H1 (cell line): ENCODE measurements at regions not wholly inside any gene's neighbourhood (a gene's known extent, or its start where the extent isn't known, plus 50 kb on each side); places are given as distances from the start of the nearest gene placed in this dataset.

ENCODE experiments used
- CTCF ChIA-PET: fragments of 300-600 bp; sonication (Branson Sonifier 250); formaldehyde crosslinking; loops from one replicate; lab custom pipeline; 2021; ENCODE audit not compliant: partially characterized antibody; lab: Charles Lee
- POLR2A ChIA-PET: fragments of 300-600 bp; sonication (Branson Sonifier 250); formaldehyde crosslinking; loops from one replicate; lab custom pipeline; 2021; ENCODE audit warnings: inconsistent platforms; ENCODE audit not compliant: partially characterized antibody; lab: Charles Lee
- DNase-seq, 2 experiments: peaks; one replicate each; pipeline versions ENCODE4 v3.0.0 to v3.0.0-alpha.2; 2010 to 2022; ENCODE audit warnings: low spot score in 2 of 2, low read depth in 1 of 2, mixed read lengths in 1 of 2
- FAIRE-seq: peaks from 2 replicates; lab custom pipeline; 2011; peaks lifted over from hg19 to GRCh38; lab: Jason Lieb, UNC
- H2AFZ ChIP-seq: 2 replicates; pipeline ENCODE4 v1.8.1; 2012; ENCODE audit warnings: low read length, inconsistent platforms
- H2AK5ac ChIP-seq: 2 replicates; pipeline ENCODE4 v1.6.1; 2013; ENCODE audit warnings: low read depth, low read length
- H2BK120ac ChIP-seq: replicated peaks from 2 replicates; pipeline ENCODE3; 2013; ENCODE audit warnings: low read depth, low read length, inconsistent platforms
- H2BK12ac ChIP-seq: 2 replicates; pipeline ENCODE4 v1.6.1; 2013; ENCODE audit warnings: low read depth, low read length
- H2BK15ac ChIP-seq: 2 replicates; pipeline ENCODE4 v1.6.1; 2013; ENCODE audit warnings: low read length
- H2BK20ac ChIP-seq: 2 replicates; pipeline ENCODE4 v1.6.1; 2013; ENCODE audit warnings: low read length
- H2BK5ac ChIP-seq: 2 replicates; pipeline ENCODE4 v1.6.1; 2013; ENCODE audit warnings: low read depth, low read length
- H3K14ac ChIP-seq: 2 replicates; pipeline ENCODE4 v1.6.1; 2013; ENCODE audit warnings: inconsistent platforms; ENCODE audit not compliant: insufficient read length
- H3K18ac ChIP-seq: 2 replicates; pipeline ENCODE4 v1.6.1; 2013; ENCODE audit warnings: low read length; ENCODE audit errors: extremely low read depth
- H3K23ac ChIP-seq: 2 replicates; pipeline ENCODE4 v1.6.1; 2013; ENCODE audit warnings: inconsistent platforms; ENCODE audit not compliant: insufficient read length
- H3K23me2 ChIP-seq: 2 replicates; pipeline ENCODE4 v1.6.1; 2013; ENCODE audit warnings: low read depth, low read length
- H3K27ac ChIP-seq: 2 replicates; pipeline ENCODE4 v1.6.1; 2011; ENCODE audit warnings: low read depth, low read length, inconsistent platforms
- H3K27me3 ChIP-seq, 4 experiments: replicated peaks in 1 of 4; 1 replicate in 1 of 4; 2 replicates in 3 of 4; pipeline versions ENCODE4 v1.6.1 to v1.8.1; 2011 to 2013; ENCODE audit warnings: low read length in 3 of 4, mild to moderate bottlenecking in 3 of 4, inconsistent platforms in 2 of 4, mixed read lengths in 2 of 4, moderate library complexity in 1 of 4; ENCODE audit not compliant: control insufficient read depth in 3 of 4, insufficient read depth in 3 of 4; ENCODE audit errors: extremely low read depth in 1 of 4
- H3K36me3 ChIP-seq, 4 experiments: 2 replicates each; pipeline versions ENCODE4 v1.6.1 to v1.8.1; 2011 to 2013; ENCODE audit warnings: mild to moderate bottlenecking in 4 of 4, low read length in 3 of 4, moderate library complexity in 2 of 4, control low read depth in 1 of 4, inconsistent platforms in 1 of 4; ENCODE audit not compliant: insufficient read depth in 4 of 4, control insufficient read depth in 2 of 4
- H3K4ac ChIP-seq: replicated peaks from 2 replicates; pipeline ENCODE3; 2013; ENCODE audit warnings: low read length, low read depth, mixed read lengths, inconsistent platforms; ENCODE audit not compliant: insufficient read length
- H3K4me1 ChIP-seq, 4 experiments: replicated peaks in 1 of 4; 1 replicate in 1 of 4; 2 replicates in 3 of 4; pipeline versions ENCODE4 v1.6.1 to v1.8.1; 2011 to 2013; ENCODE audit warnings: low read length in 3 of 4, inconsistent platforms in 2 of 4, mixed read lengths in 1 of 4; ENCODE audit not compliant: insufficient read depth in 4 of 4, control insufficient read depth in 3 of 4
- H3K4me2 ChIP-seq, 2 experiments: 2 replicates each; pipeline versions ENCODE4 v1.6.1 to v1.8.1; 2011 to 2013; ENCODE audit warnings: low read depth in 2 of 2, low read length in 2 of 2, control low read depth in 1 of 2, inconsistent platforms in 1 of 2, mild to moderate bottlenecking in 1 of 2; ENCODE audit not compliant: insufficient read depth in 1 of 2
- H3K4me3 ChIP-seq, 4 experiments: fragments of 200-600, 300-600 bp in 1 of 4; sonication (generic), shearing (Covaris generic), sonication (Bioruptor Twin) in 1 of 4; 2 replicates each; pipeline versions ENCODE4 v1.5.1 to v1.8.1; 2011 to 2016; ENCODE audit warnings: low read length in 4 of 4, low read depth in 3 of 4, control low read depth in 2 of 4, inconsistent platforms in 2 of 4, mild to moderate bottlenecking in 2 of 4, mixed read lengths in 1 of 4, moderate library complexity in 1 of 4; ENCODE audit not compliant: insufficient read depth in 2 of 4; ENCODE audit errors: extremely low read depth in 1 of 4
- H3K56ac ChIP-seq: replicated peaks from 2 replicates; pipeline ENCODE3; 2013; ENCODE audit warnings: low read depth, mild to moderate bottlenecking, mixed read lengths, low read length, inconsistent platforms; ENCODE audit not compliant: insufficient read length
- H3K79me1 ChIP-seq: 2 replicates; pipeline ENCODE4 v1.6.1; 2013; ENCODE audit warnings: low read depth, low read length, control low read depth
- H3K79me2 ChIP-seq, 2 experiments: 2 replicates each; pipeline versions ENCODE4 v1.6.1 to v1.8.1; 2012 to 2013; ENCODE audit warnings: low read length in 2 of 2, mild to moderate bottlenecking in 2 of 2, inconsistent platforms in 1 of 2; ENCODE audit not compliant: insufficient read depth in 2 of 2, control insufficient read depth in 1 of 2
- H3K9ac ChIP-seq, 4 experiments: replicated peaks in 1 of 4; 1 replicate in 1 of 4; 2 replicates in 3 of 4; pipeline versions ENCODE4 v1.6.1 to v1.8.1; 2011 to 2013; ENCODE audit warnings: low read depth in 3 of 4, low read length in 3 of 4, control low read depth in 2 of 4, mild to moderate bottlenecking in 2 of 4, moderate library complexity in 2 of 4, inconsistent platforms in 1 of 4; ENCODE audit errors: extremely low read depth in 1 of 4
- H3K9me3 ChIP-seq, 2 experiments: 2 replicates each; pipeline versions ENCODE4 v1.6.1 to v1.8.1; 2012 to 2013; ENCODE audit warnings: mild to moderate bottlenecking in 2 of 2, moderate library complexity in 2 of 2, control low read depth in 1 of 2, inconsistent platforms in 1 of 2, low read depth in 1 of 2, low read length in 1 of 2, mixed read lengths in 1 of 2; ENCODE audit not compliant: insufficient read depth in 2 of 2
- H4K20me1 ChIP-seq, 2 experiments: replicated peaks in 1 of 2; 2 replicates each; pipeline versions ENCODE3 to v1.8.1; 2011 to 2013; ENCODE audit warnings: inconsistent platforms in 2 of 2, low read length in 2 of 2, mild to moderate bottlenecking in 1 of 2; ENCODE audit not compliant: insufficient read depth in 2 of 2, control insufficient read depth in 1 of 2
- H4K5ac ChIP-seq: 2 replicates; pipeline ENCODE4 v1.6.1; 2013; ENCODE audit warnings: low read length, low read depth, mixed read lengths, inconsistent platforms; ENCODE audit not compliant: insufficient read length
- H4K8ac ChIP-seq: 2 replicates; pipeline ENCODE4 v1.8.0; 2013; ENCODE audit warnings: mild to moderate bottlenecking, moderate library complexity, low read length, inconsistent platforms; ENCODE audit not compliant: insufficient read depth; ENCODE audit errors: extremely low read depth
- H4K91ac ChIP-seq: replicated peaks from 2 replicates; pipeline ENCODE3; 2013; ENCODE audit warnings: low read length, mixed read lengths, inconsistent platforms; ENCODE audit not compliant: insufficient read length
- CHD2 ChIP-seq: IDR thresholded peaks from 2 replicates; pipeline ENCODE4 v1.6.1; 2012; ENCODE audit warnings: low read length, improper control_type of control experiment
- EGR1 ChIP-seq: IDR thresholded peaks from 2 replicates; pipeline ENCODE4 v1.6.1; 2011; ENCODE audit warnings: low read depth, low read length, borderline replicate concordance
- GABPA ChIP-seq: IDR thresholded peaks from 2 replicates; pipeline ENCODE4 v1.6.1; 2011; ENCODE audit warnings: mild to moderate bottlenecking, low read length, moderate library complexity, borderline replicate concordance; ENCODE audit not compliant: insufficient read depth
- KDM1A ChIP-seq: fragments of 200-600, 300-600 bp; sonication (generic); IDR thresholded peaks from 2 replicates; pipeline ENCODE4 v1.7.1; 2016; ENCODE audit warnings: mild to moderate bottlenecking, low read length, borderline replicate concordance
- KDM4A ChIP-seq: IDR thresholded peaks from one replicate; pipeline ENCODE4 v1.7.1; 2012; ENCODE audit warnings: low read depth, mild to moderate bottlenecking, moderate library complexity, low read length, inconsistent platforms; ENCODE audit not compliant: severe bottlenecking
- NANOG ChIP-seq: IDR thresholded peaks from 2 replicates; pipeline ENCODE4 v1.6.1; 2011; ENCODE audit warnings: low read length, low read depth, mild to moderate bottlenecking, inconsistent platforms; ENCODE audit not compliant: insufficient read depth, poor library complexity, severe bottlenecking
- PHF8 ChIP-seq: fragments of 200-600 bp; sonication (generic); conservative IDR thresholded peaks from 2 replicates; pipeline ENCODE4 v1.7.1; 2012; ENCODE audit warnings: low read depth, mild to moderate bottlenecking, inconsistent platforms, low read length, moderate library complexity
- SIN3A ChIP-seq, 2 experiments: IDR thresholded peaks in 1 of 2; conservative IDR thresholded peaks in 1 of 2; 2 replicates each; pipeline ENCODE4 v1.6.1; 2011 to 2012; ENCODE audit warnings: low read length in 2 of 2, improper control_type of control experiment in 1 of 2, low read depth in 1 of 2, mild to moderate bottlenecking in 1 of 2
- TAF1 ChIP-seq: IDR thresholded peaks from 2 replicates; pipeline ENCODE4 v1.6.1; 2011; ENCODE audit warnings: mild to moderate bottlenecking, low read depth, low read length

- H4K8ac ChIP-seq = no peak overlapping the region
- no peak overlapping the region for H3K14ac ChIP-seq
- no peak overlapping the region for H3K18ac ChIP-seq
- no peaks in the 10 kb centered on the region for H3K4me1 ChIP-seq
- no peak overlapping the region for H3K27ac ChIP-seq
- DNase-seq = no peak
- H2BK120ac ChIP-seq = no peak overlapping the region
- no peaks in the 10 kb centered on the region for H3K79me1 ChIP-seq
- H3K23ac ChIP-seq = no peak overlapping the region
- no peaks in the 10 kb centered on the region for H3K9me3 ChIP-seq
- no peak overlapping the region for H3K9ac ChIP-seq
- TF ChIP-seq EGR1 (no peak), SIN3A (conservative IDR thresholded peaks at IDR 0.05 in 1 of 2, IDR thresholded peaks at IDR 0.05 in 1 of 2; ENCODE audit: low read depth in 1 of 2, low read length in 2 of 2) (no peak), CHD2 (no peak), TAF1 (no peak), KDM1A (no peak), NANOG (no peak), GABPA (no peak), KDM4A (no peak), PHF8 (no peak)
- no peak overlapping the region for H3K4ac ChIP-seq
- H4K20me1 ChIP-seq = no peaks in the 10 kb centered on the region
- no peak overlapping the region for H4K91ac ChIP-seq
- H3K23me2 ChIP-seq = no peaks in the 10 kb centered on the region
- H2AK5ac ChIP-seq = no peak overlapping the region
- H2BK15ac ChIP-seq = no peak overlapping the region
- H3K36me3 ChIP-seq = no peaks in the 10 kb centered on the region
- no peak overlapping the region for H3K56ac ChIP-seq
- no peak overlapping the region for H3K4me3 ChIP-seq
- no peak overlapping the region for H3K4me2 ChIP-seq
- no peak for FAIRE-seq
- no peaks in the 10 kb centered on the region for H3K27me3 ChIP-seq
- ChIA-PET POLR2A (no interaction called here), CTCF (no interaction called here)
- H2BK20ac ChIP-seq = no peak overlapping the region
- H2BK5ac ChIP-seq = no peak overlapping the region
- H3K79me2 ChIP-seq = no peaks in the 10 kb centered on the region
- H4K5ac ChIP-seq = no peak overlapping the region
- no peak overlapping the region for H2AFZ ChIP-seq
- H2BK12ac ChIP-seq = no peak overlapping the region
Observed at GRCh38 chr12:25637752-25638151, 84.7 kb upstream of the LMNTD1 start.
